ENCODE measurements at regions not wholly inside any gene's neighbourhood (a gene's known extent, or its start where the extent isn't known, plus 50 kb on each side); places are given as distances from the start of the nearest gene placed in this dataset.

GRCh38 chr11:130731401-130731800 lies 184.9 kb downstream of the SNX19 start:
- DNase-seq (ENCODE audit: low read depth, low spot score) (no peak), ATAC-seq (no peak)
- H3K4me3 ChIP-seq (ENCODE audit: low read depth in 2 of 2, low read length in 2 of 2) = no peak overlapping the region
- intact Hi-C loops (cut with micrococcal nuclease; ENCODE audit: unreplicated experiment) = no loop called here
- POLR2A ChIA-PET = no interaction called here
- peaks cover 17% of the 10 kb centered on the region for H3K4me1 ChIP-seq (ENCODE audit: control insufficient read depth, insufficient read depth, low read length)
- H3K27me3 ChIP-seq (ENCODE audit: control insufficient read depth, insufficient read depth, low read length) = no peaks in the 10 kb centered on the region
- no TSS peak for BruUV-seq (replicated peaks)
- peaks cover 11% of the 10 kb centered on the region; the same call in 1 of the 2 replicates for H3K9me3 ChIP-seq (ENCODE audit: control insufficient read depth, insufficient read depth, low read depth, low read length)
- no peak for TF ChIP-seq TCF7L2 (IDR thresholded peaks at IDR 0.05; ENCODE audit: low read depth, low read length)
- no peak for TF ChIP-seq POLR2AphosphoS5 (IDR thresholded peaks at IDR 0.05; ENCODE audit: low read depth, low read length)
- no peak for TF ChIP-seq SIN3A (IDR thresholded peaks at IDR 0.05; ENCODE audit: borderline replicate concordance, insufficient read depth, low read depth, low read length)
- in situ Hi-C loops (cut with HindIII; ENCODE audit: low pct_unique_long_range_greater_than_20kb, low sequenced_read_pairs) = no loop called here
- H3K36me3 ChIP-seq (ENCODE audit: control insufficient read depth, insufficient read depth, low read length) = no peaks in the 10 kb centered on the region
- no peak overlapping the region for H3K27ac ChIP-seq (ENCODE audit: low read length)
- CTCF ChIA-PET = no interaction called here

- H3K27ac ChIP-seq (ENCODE audit: low read length) = no peak overlapping the region
- H3K36me3 ChIP-seq (ENCODE audit: control insufficient read depth, insufficient read depth, low read length) = no peaks in the 10 kb centered on the region
- H3K9me3 ChIP-seq (ENCODE audit: control insufficient read depth, insufficient read depth, low read depth, low read length) = peaks cover 11% of the 10 kb centered on the region; the same call in 1 of the 2 replicates
- in situ Hi-C loops (cut with HindIII; ENCODE audit: low pct_unique_long_range_greater_than_20kb, low sequenced_read_pairs) (no loop called here), intact Hi-C loops (cut with micrococcal nuclease; ENCODE audit: unreplicated experiment) (no loop called here)
- POLR2A ChIA-PET = no interaction called here
- no peak overlapping the region for H3K4me3 ChIP-seq (ENCODE audit: low read depth in 2 of 2, low read length in 2 of 2)
- H3K4me1 ChIP-seq (ENCODE audit: control insufficient read depth, insufficient read depth, low read length) = peaks cover 10% of the 10 kb centered on the region
- ATAC-seq (no peak), DNase-seq (ENCODE audit: low read depth, low spot score) (no peak)
- TF ChIP-seq POLR2AphosphoS5 (IDR thresholded peaks at IDR 0.05; ENCODE audit: low read depth, low read length) (no peak), CTCF (IDR thresholded peaks at IDR 0.05) (no peak), REST (IDR thresholded peaks at IDR 0.05; ENCODE audit: insufficient read depth in 1 of 2, low read depth in 2 of 2, low read length in 1 of 2) (no peak)
- no TSS peak for BruUV-seq (replicated peaks)
- no peaks in the 10 kb centered on the region for H3K27me3 ChIP-seq (ENCODE audit: control insufficient read depth, insufficient read depth, low read length)
- CTCF ChIA-PET = no interaction called here
These were observed 183.8 kb downstream of the SNX19 start for GRCh38 chr11:130732476-130732875.

DNA sequence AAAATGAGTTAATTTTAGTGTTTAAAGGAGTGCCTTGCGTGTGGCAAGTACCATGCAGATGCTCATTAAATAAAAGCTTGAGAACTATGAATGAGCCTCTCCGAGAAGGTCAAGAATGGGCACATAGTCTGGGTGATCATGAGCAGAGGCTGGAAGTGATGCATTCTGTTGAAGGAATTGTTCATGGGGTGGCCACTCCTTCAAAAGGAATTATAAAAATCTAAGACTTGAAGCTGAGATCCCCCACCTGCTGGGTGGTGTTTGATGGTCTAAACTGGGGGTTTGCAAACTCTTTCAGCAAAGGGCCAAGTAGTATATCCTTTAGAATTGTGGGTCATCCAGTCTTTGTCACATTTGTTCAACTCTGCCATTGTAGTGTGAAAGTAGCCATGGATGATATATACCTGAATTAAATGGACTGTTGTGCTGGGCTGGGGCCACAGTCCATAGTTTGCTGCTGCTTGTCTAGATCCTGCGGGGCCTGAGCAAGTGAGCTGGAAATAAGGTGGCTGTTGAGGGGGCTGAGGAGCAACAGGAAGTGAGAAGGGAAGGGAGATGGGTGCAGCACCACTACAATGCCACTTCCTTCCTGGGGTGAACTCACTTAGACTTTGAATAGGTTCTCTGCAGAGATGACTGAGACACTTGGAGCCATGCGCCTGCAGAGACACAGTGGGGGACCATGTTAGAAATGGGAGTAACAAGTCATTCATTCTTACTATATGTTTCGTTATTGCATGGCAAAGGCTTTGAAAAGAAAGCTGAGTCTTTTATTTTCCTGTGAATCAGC lies 179.0 kb downstream of the SNX19 start:
- H3K4me1 ChIP-seq (ENCODE audit: control insufficient read depth, insufficient read depth, low read length) = no peaks in the 10 kb centered on the region
- no peak for DNase-seq (ENCODE audit: low read depth, low spot score)
- no peaks in the 10 kb centered on the region for H3K36me3 ChIP-seq (ENCODE audit: control insufficient read depth, insufficient read depth, low read length)
- no peak for ATAC-seq
- in situ Hi-C loops (cut with HindIII; ENCODE audit: low pct_unique_long_range_greater_than_20kb, low sequenced_read_pairs) = no loop called here
- no TSS peak for BruUV-seq (replicated peaks)
- peaks cover 35% of the 10 kb centered on the region for H3K9me3 ChIP-seq (ENCODE audit: control insufficient read depth, insufficient read depth, low read depth, low read length)
- ChIA-PET CTCF (no interaction called here), POLR2A (no interaction called here)
- TF ChIP-seq CTCF (IDR thresholded peaks at IDR 0.05) (no peak), SIN3A (IDR thresholded peaks at IDR 0.05; ENCODE audit: borderline replicate concordance, insufficient read depth, low read depth, low read length) (no peak), TCF7L2 (IDR thresholded peaks at IDR 0.05; ENCODE audit: low read depth, low read length) (no peak), POLR2AphosphoS5 (IDR thresholded peaks at IDR 0.05; ENCODE audit: low read depth, low read length) (no peak), REST (IDR thresholded peaks at IDR 0.05; ENCODE audit: insufficient read depth in 1 of 2, low read depth in 2 of 2, low read length in 1 of 2) (no peak)
- intact Hi-C loops (cut with micrococcal nuclease; ENCODE audit: unreplicated experiment) = no loop called here
- no peaks in the 10 kb centered on the region for H3K27me3 ChIP-seq (ENCODE audit: control insufficient read depth, insufficient read depth, low read length)
- H3K27ac ChIP-seq (ENCODE audit: low read length) = no peak overlapping the region
- H3K4me3 ChIP-seq (ENCODE audit: low read depth in 2 of 2, low read length in 2 of 2) = no peak overlapping the region

All from Panc1 (cell line).